Tibial nerve (tissue), 3 donors: ENCODE measurements at regions not wholly inside any gene's neighbourhood (a gene's known extent, or its start where the extent isn't known, plus 50 kb on each side); places are given as distances from the start of the nearest gene placed in this dataset.

ENCODE experiments used
- POLR2A ChIP-seq, 2 donors: fragments of 450-650 bp; IDR thresholded peaks; one replicate each; pipeline ENCODE4 v1.6.1; 2017; ENCODE audit warnings: antibody characterized with exemption in 2 of 2, mild to moderate bottlenecking in 2 of 2, moderate library complexity in 2 of 2
- TF ChIP-seq, protein P1 (sequence below), 5 experiments: fragments of 200-600 bp in 3 of 5; fragments of 450-650 bp in 2 of 5; sonication (generic) in 3 of 5; IDR thresholded peaks; one replicate each; pipeline ENCODE4 v1.5.1; 2016 to 2019; ENCODE audit warnings: antibody characterized with exemption in 5 of 5, mild to moderate bottlenecking in 3 of 5, moderate library complexity in 2 of 5

DNA sequence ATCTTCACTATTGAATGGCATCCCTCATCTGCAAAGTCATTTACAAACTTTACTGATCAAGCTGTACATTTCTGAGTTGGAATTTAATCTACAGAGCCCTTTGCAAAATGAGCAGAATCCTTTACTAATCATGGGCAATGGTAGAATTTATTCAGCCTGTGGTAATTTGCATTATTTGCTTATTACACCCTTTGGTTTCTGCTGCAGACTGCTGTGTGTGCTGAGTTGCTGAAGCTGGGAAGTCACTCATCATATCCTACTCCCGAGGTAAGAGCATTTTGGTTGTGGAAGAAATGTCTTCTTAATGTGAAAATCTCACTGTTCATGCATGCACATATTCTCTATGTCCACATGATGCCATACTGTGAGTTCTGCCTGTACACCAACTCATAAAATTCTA is 357.4 kb upstream of the SLC39A10 start:
- TF ChIP-seq, protein P1, sequence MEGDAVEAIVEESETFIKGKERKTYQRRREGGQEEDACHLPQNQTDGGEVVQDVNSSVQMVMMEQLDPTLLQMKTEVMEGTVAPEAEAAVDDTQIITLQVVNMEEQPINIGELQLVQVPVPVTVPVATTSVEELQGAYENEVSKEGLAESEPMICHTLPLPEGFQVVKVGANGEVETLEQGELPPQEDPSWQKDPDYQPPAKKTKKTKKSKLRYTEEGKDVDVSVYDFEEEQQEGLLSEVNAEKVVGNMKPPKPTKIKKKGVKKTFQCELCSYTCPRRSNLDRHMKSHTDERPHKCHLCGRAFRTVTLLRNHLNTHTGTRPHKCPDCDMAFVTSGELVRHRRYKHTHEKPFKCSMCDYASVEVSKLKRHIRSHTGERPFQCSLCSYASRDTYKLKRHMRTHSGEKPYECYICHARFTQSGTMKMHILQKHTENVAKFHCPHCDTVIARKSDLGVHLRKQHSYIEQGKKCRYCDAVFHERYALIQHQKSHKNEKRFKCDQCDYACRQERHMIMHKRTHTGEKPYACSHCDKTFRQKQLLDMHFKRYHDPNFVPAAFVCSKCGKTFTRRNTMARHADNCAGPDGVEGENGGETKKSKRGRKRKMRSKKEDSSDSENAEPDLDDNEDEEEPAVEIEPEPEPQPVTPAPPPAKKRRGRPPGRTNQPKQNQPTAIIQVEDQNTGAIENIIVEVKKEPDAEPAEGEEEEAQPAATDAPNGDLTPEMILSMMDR (IDR thresholded peaks at IDR 0.05): no peak
- no peak for TF ChIP-seq POLR2A (IDR thresholded peaks at IDR 0.05)
